ENCODE measurements at regions not wholly inside any gene's neighbourhood (a gene's known extent, or its start where the extent isn't known, plus 50 kb on each side); places are given as distances from the start of the nearest gene placed in this dataset.

DNA sequence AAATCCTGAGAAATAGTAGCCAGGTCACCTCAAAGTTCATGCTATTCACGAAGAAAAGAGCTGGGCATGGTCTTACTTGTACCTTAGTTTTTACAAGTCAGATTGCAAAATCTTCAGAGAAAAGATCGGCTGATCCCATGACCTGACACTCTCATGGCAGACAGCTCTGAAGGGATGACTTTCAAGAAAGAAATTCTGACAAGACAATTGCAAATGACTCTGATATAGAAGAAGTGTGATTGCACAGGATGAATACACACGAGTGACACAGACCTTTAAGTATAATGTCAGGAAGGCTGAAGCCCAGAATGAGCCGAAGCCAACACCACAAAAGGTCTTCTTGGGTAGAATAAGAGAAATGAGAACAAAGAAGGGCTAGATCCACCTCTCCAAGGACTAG is 59.4 kb upstream of the DRD2 start (continued):
- TF ChIP-seq, protein P1, sequence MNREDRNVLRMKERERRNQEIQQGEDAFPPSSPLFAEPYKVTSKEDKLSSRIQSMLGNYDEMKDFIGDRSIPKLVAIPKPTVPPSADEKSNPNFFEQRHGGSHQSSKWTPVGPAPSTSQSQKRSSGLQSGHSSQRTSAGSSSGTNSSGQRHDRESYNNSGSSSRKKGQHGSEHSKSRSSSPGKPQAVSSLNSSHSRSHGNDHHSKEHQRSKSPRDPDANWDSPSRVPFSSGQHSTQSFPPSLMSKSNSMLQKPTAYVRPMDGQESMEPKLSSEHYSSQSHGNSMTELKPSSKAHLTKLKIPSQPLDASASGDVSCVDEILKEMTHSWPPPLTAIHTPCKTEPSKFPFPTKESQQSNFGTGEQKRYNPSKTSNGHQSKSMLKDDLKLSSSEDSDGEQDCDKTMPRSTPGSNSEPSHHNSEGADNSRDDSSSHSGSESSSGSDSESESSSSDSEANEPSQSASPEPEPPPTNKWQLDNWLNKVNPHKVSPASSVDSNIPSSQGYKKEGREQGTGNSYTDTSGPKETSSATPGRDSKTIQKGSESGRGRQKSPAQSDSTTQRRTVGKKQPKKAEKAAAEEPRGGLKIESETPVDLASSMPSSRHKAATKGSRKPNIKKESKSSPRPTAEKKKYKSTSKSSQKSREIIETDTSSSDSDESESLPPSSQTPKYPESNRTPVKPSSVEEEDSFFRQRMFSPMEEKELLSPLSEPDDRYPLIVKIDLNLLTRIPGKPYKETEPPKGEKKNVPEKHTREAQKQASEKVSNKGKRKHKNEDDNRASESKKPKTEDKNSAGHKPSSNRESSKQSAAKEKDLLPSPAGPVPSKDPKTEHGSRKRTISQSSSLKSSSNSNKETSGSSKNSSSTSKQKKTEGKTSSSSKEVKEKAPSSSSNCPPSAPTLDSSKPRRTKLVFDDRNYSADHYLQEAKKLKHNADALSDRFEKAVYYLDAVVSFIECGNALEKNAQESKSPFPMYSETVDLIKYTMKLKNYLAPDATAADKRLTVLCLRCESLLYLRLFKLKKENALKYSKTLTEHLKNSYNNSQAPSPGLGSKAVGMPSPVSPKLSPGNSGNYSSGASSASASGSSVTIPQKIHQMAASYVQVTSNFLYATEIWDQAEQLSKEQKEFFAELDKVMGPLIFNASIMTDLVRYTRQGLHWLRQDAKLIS (CRISPR knock-in tag; IDR thresholded peaks at IDR 0.05; ENCODE audit: borderline replicate concordance) = no peak

DNA sequence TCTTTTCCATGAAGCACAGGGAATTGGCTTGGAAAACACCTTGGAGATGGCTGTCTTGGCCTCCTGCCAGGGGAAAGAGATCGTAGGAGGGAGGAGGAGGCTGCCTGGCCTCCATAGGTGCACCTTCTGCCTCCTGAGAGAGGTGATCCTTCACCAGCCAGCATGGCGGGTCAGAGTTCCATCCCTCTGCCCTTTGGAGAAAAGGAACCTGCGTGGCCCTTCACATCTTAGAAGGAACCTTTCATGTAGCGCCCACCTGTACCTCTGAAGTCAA is 58.2 kb upstream of the DRD2 start:
- DNase-seq (ENCODE audit: low spot score) = no peak
- ATAC-seq = no peak
- POLR2A ChIA-PET = no interaction called here

DNA sequence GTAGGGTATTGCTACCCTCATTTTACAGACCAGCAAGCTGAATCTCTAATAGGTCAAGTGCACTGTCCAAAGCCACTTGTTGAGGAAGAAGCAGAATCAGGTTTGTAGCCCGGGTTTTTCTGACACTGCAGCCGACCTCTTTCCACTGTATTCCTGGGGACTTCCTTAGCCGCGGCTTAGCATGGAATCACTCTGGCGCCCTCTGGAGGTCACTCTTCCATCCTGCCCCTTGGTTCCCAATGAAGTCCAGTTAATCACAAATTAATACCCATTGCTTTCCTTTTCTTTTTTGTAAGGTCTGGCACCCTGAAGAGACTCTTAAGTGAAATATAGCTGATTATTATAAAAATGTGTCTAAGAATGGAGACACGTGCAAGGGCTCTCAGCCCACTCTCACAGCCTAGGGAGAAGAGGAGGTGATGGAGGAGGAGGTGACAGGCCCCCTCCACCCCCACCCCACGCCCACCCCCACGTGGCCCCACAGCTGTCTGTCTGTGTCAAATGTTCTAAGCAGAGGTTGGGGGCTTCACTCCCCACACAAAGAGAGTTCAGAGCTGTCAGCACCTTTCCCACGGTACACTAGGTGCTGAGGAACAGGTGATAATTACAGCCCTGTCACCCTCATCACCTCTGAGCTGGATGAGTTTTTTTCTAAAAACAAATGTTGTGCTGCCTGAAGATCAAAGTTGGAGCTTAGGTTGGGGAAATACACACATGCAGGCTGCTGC is 57.7 kb upstream of the DRD2 start:
- POLR2A ChIA-PET = no interaction called here
- H3K36me3 Mint-ChIP-seq = no peaks in the 10 kb centered on the region
- peaks cover 6% of the 10 kb centered on the region for H3K4me1 Mint-ChIP-seq
- ATAC-seq (peak; percentile 93), DNase-seq (ENCODE audit: low spot score) (peak; percentile 85)
- CTCF ChIA-PET = interaction anchor here (0.6 to 3.0 kb wide), 3 partner anchors 7 to 57 kb away, joined by 5 to 14 read pairs (median 5); partner anchors contain the start of gene DRD2
- peaks cover 7% of the 10 kb centered on the region; the same call in 1 of the 2 replicates for H3K9me3 Mint-ChIP-seq
- no peak overlapping the region for H3K27ac Mint-ChIP-seq
- peaks cover 4% of the 10 kb centered on the region for H3K27me3 Mint-ChIP-seq (ENCODE audit: low read depth)
- no peak overlapping the region for H3K4me3 Mint-ChIP-seq
- TF ChIP-seq, protein P2, sequence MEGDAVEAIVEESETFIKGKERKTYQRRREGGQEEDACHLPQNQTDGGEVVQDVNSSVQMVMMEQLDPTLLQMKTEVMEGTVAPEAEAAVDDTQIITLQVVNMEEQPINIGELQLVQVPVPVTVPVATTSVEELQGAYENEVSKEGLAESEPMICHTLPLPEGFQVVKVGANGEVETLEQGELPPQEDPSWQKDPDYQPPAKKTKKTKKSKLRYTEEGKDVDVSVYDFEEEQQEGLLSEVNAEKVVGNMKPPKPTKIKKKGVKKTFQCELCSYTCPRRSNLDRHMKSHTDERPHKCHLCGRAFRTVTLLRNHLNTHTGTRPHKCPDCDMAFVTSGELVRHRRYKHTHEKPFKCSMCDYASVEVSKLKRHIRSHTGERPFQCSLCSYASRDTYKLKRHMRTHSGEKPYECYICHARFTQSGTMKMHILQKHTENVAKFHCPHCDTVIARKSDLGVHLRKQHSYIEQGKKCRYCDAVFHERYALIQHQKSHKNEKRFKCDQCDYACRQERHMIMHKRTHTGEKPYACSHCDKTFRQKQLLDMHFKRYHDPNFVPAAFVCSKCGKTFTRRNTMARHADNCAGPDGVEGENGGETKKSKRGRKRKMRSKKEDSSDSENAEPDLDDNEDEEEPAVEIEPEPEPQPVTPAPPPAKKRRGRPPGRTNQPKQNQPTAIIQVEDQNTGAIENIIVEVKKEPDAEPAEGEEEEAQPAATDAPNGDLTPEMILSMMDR (IDR thresholded peaks at IDR 0.05) = peak; percentile 81
- TF ChIP-seq ATF1 (CRISPR knock-in tag; IDR thresholded peaks at IDR 0.05) = no peak

More for the DNA sequence above, 58.2 kb upstream of the DRD2 start:
- TF ChIP-seq, protein P3, sequence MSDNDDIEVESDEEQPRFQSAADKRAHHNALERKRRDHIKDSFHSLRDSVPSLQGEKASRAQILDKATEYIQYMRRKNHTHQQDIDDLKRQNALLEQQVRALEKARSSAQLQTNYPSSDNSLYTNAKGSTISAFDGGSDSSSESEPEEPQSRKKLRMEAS (CRISPR knock-in tag; IDR thresholded peaks at IDR 0.05) = no peak
- TF ChIP-seq, protein P4, sequence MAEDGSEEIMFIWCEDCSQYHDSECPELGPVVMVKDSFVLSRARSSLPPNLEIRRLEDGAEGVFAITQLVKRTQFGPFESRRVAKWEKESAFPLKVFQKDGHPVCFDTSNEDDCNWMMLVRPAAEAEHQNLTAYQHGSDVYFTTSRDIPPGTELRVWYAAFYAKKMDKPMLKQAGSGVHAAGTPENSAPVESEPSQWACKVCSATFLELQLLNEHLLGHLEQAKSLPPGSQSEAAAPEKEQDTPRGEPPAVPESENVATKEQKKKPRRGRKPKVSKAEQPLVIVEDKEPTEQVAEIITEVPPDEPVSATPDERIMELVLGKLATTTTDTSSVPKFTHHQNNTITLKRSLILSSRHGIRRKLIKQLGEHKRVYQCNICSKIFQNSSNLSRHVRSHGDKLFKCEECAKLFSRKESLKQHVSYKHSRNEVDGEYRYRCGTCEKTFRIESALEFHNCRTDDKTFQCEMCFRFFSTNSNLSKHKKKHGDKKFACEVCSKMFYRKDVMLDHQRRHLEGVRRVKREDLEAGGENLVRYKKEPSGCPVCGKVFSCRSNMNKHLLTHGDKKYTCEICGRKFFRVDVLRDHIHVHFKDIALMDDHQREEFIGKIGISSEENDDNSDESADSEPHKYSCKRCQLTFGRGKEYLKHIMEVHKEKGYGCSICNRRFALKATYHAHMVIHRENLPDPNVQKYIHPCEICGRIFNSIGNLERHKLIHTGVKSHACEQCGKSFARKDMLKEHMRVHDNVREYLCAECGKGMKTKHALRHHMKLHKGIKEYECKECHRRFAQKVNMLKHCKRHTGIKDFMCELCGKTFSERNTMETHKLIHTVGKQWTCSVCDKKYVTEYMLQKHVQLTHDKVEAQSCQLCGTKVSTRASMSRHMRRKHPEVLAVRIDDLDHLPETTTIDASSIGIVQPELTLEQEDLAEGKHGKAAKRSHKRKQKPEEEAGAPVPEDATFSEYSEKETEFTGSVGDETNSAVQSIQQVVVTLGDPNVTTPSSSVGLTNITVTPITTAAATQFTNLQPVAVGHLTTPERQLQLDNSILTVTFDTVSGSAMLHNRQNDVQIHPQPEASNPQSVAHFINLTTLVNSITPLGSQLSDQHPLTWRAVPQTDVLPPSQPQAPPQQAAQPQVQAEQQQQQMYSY (CRISPR knock-in tag; IDR thresholded peaks at IDR 0.05) = no peak
- no peak for TF ChIP-seq ZNF263 (CRISPR knock-in tag; IDR thresholded peaks at IDR 0.05; ENCODE audit: low read depth)
- no peak for TF ChIP-seq SP1 (CRISPR knock-in tag; conservative IDR thresholded peaks at IDR 0.05)
- TF ChIP-seq NFYB (CRISPR knock-in tag; conservative IDR thresholded peaks at IDR 0.05; ENCODE audit: low read depth) = no peak
- TF ChIP-seq OVOL2 (CRISPR knock-in tag; IDR thresholded peaks at IDR 0.05; ENCODE audit: borderline replicate concordance) = no peak
- TF ChIP-seq, protein P5, sequence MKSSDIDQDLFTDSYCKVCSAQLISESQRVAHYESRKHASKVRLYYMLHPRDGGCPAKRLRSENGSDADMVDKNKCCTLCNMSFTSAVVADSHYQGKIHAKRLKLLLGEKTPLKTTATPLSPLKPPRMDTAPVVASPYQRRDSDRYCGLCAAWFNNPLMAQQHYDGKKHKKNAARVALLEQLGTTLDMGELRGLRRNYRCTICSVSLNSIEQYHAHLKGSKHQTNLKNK (CRISPR knock-in tag; IDR thresholded peaks at IDR 0.05) = no peak
- no peak for TF ChIP-seq ETV6 (CRISPR knock-in tag; IDR thresholded peaks at IDR 0.05)
- no peak for TF ChIP-seq ZNF121 (CRISPR knock-in tag; IDR thresholded peaks at IDR 0.05)
- TF ChIP-seq ZNF396 (CRISPR knock-in tag; IDR thresholded peaks at IDR 0.05; ENCODE audit: borderline replicate concordance) = no peak
- Mint-ChIP-seq H3K4me1 (peaks cover 9% of the 10 kb centered on the region), H3K9me3 (peaks cover 7% of the 10 kb centered on the region; the same call in 1 of the 2 replicates), H3K27me3 (ENCODE audit: low read depth) (peaks cover 4% of the 10 kb centered on the region), H3K27ac (no peak overlapping the region), H3K36me3 (no peaks in the 10 kb centered on the region), H3K4me3 (no peak overlapping the region)
- CTCF ChIA-PET = interaction anchor here (0.6 to 0.7 kb wide), 2 partner anchors 40 to 58 kb away, joined by 5 read pairs; partner anchors contain the start of gene DRD2
